Activated CD4-positive, alpha-beta memory T cell treated with anti-CD3 and anti-CD28 coated beads, Interleukin-2, amount 10 ng/mL, durations not matched to agents 7 days and 5 days (primary cell): ENCODE measurements at regions not wholly inside any gene's neighbourhood (a gene's known extent, or its start where the extent isn't known, plus 50 kb on each side); places are given as distances from the start of the nearest gene placed in this dataset.

Source experiments
- CTCF ChIA-PET: fragments of 350-600 bp; sonication (Branson Sonifier 250); formaldehyde crosslinking; loops from one replicate; lab custom pipeline; 2021; ENCODE audit warnings: antibody characterized with exemption, inconsistent platforms; lab: Charles Lee
- POLR2A ChIA-PET: fragments of 350-600 bp; sonication (Branson Sonifier 250); formaldehyde crosslinking; loops from one replicate; lab custom pipeline; 2021; ENCODE audit warnings: antibody characterized with exemption; lab: Charles Lee
- DNase-seq: peaks from one replicate; pipeline ENCODE4 v3.0.0-alpha.2; 2020
- H3K27ac Mint-ChIP-seq: one replicate; pipeline ENCODE4 v1.8.0; 2021; ENCODE audit warnings: mild to moderate bottlenecking, mixed read lengths
- H3K27me3 Mint-ChIP-seq: one replicate; pipeline ENCODE4 v1.8.0; 2021; ENCODE audit warnings: mixed read lengths
- H3K36me3 Mint-ChIP-seq: one replicate; pipeline ENCODE4 v1.8.0; 2021; ENCODE audit warnings: low read depth, mixed read lengths
- H3K4me1 Mint-ChIP-seq: one replicate; pipeline ENCODE4 v1.8.0; 2021; ENCODE audit warnings: mixed read lengths
- H3K4me3 Mint-ChIP-seq: one replicate; pipeline ENCODE4 v1.8.0; 2021; ENCODE audit warnings: mild to moderate bottlenecking, mixed read lengths
- H3K9me3 Mint-ChIP-seq: one replicate; pipeline ENCODE4 v1.8.0; 2021; ENCODE audit warnings: mixed read lengths

- Mint-ChIP-seq H3K4me3 (no peak overlapping the region), H3K27me3 (no peaks in the 10 kb centered on the region), H3K36me3 (no peaks in the 10 kb centered on the region), H3K4me1 (no peaks in the 10 kb centered on the region), H3K27ac (no peak overlapping the region), H3K9me3 (peaks cover 6% of the 10 kb centered on the region)
- CTCF ChIA-PET = no interaction called here
- DNase-seq = no peak
- POLR2A ChIA-PET = no interaction called here
Measured at GRCh38 chr11:70528046-70528793, 129.9 kb downstream of the CTTN start.

- H3K27ac Mint-ChIP-seq = no peak overlapping the region
- H3K4me3 Mint-ChIP-seq = no peak overlapping the region
- no peaks in the 10 kb centered on the region for H3K36me3 Mint-ChIP-seq
- no peaks in the 10 kb centered on the region for H3K27me3 Mint-ChIP-seq
- no peak for DNase-seq
- H3K9me3 Mint-ChIP-seq = peaks cover 12% of the 10 kb centered on the region
- ChIA-PET POLR2A (no interaction called here), CTCF (no interaction called here)
- no peaks in the 10 kb centered on the region for H3K4me1 Mint-ChIP-seq
Measured at GRCh38 chr11:70528794-70529580, 130.7 kb downstream of the CTTN start.

- H3K27me3 Mint-ChIP-seq = no peaks in the 10 kb centered on the region
- ChIA-PET CTCF (no interaction called here), POLR2A (no interaction called here)
- H3K4me3 Mint-ChIP-seq = no peak overlapping the region
- no peak overlapping the region for H3K27ac Mint-ChIP-seq
- DNase-seq = no peak
- no peaks in the 10 kb centered on the region for H3K36me3 Mint-ChIP-seq
- H3K4me1 Mint-ChIP-seq = no peaks in the 10 kb centered on the region
- H3K9me3 Mint-ChIP-seq = peaks cover 16% of the 10 kb centered on the region
Measured at GRCh38 chr11:70530010-70530409, 131.7 kb downstream of the CTTN start.

GRCh38 chr11:70530629-70531185, 132.4 kb downstream of the CTTN start:
- no peak overlapping the region for H3K4me3 Mint-ChIP-seq

GRCh38 chr11:70531281-70532065, 133.1 kb downstream of the CTTN start:
- Mint-ChIP-seq H3K4me1 (no peaks in the 10 kb centered on the region), H3K27ac (no peak overlapping the region), H3K36me3 (no peaks in the 10 kb centered on the region), H3K9me3 (peaks cover 21% of the 10 kb centered on the region), H3K27me3 (no peaks in the 10 kb centered on the region), H3K4me3 (no peak overlapping the region)
- ChIA-PET POLR2A (no interaction called here), CTCF (no interaction called here)
- no peak for DNase-seq

More at GRCh38 chr11:70530629-70531185, 132.4 kb downstream of the CTTN start:
- Mint-ChIP-seq H3K9me3 (peaks cover 21% of the 10 kb centered on the region), H3K27ac (no peak overlapping the region), H3K36me3 (no peaks in the 10 kb centered on the region), H3K27me3 (no peaks in the 10 kb centered on the region), H3K4me1 (no peaks in the 10 kb centered on the region)
- DNase-seq = no peak
- ChIA-PET POLR2A (no interaction called here), CTCF (no interaction called here)

- H3K4me3 Mint-ChIP-seq = no peak overlapping the region
- POLR2A ChIA-PET = no interaction called here
- H3K4me1 Mint-ChIP-seq = no peaks in the 10 kb centered on the region
- peaks cover 21% of the 10 kb centered on the region for H3K9me3 Mint-ChIP-seq
- no peak for DNase-seq
- CTCF ChIA-PET = no interaction called here
- H3K27me3 Mint-ChIP-seq = no peaks in the 10 kb centered on the region
- H3K36me3 Mint-ChIP-seq = no peaks in the 10 kb centered on the region
- H3K27ac Mint-ChIP-seq = no peak overlapping the region
Measured at GRCh38 chr11:70532066-70532440, 133.7 kb downstream of the CTTN start.

- no peak overlapping the region for H3K4me3 Mint-ChIP-seq
- H3K36me3 Mint-ChIP-seq = no peaks in the 10 kb centered on the region
- no peak for DNase-seq
- POLR2A ChIA-PET = no interaction called here
- H3K9me3 Mint-ChIP-seq = peaks cover 21% of the 10 kb centered on the region
- no peaks in the 10 kb centered on the region for H3K4me1 Mint-ChIP-seq
- no peaks in the 10 kb centered on the region for H3K27me3 Mint-ChIP-seq
- CTCF ChIA-PET = no interaction called here
- no peak overlapping the region for H3K27ac Mint-ChIP-seq
Measured at GRCh38 chr11:70532731-70533130, 134.4 kb downstream of the CTTN start.

GRCh38 chr11:70535191-70535971, 137.1 kb downstream of the CTTN start:
- H3K27ac Mint-ChIP-seq = no peak overlapping the region
- H3K4me3 Mint-ChIP-seq = no peak overlapping the region
- no peaks in the 10 kb centered on the region for H3K27me3 Mint-ChIP-seq
- no peaks in the 10 kb centered on the region for H3K36me3 Mint-ChIP-seq
- CTCF ChIA-PET = no interaction called here
- POLR2A ChIA-PET = no interaction called here
- no peaks in the 10 kb centered on the region for H3K4me1 Mint-ChIP-seq
- H3K9me3 Mint-ChIP-seq = peaks cover 15% of the 10 kb centered on the region
- no peak for DNase-seq

GRCh38 chr11:70536051-70536877, 137.9 kb downstream of the CTTN start:
- H3K4me3 Mint-ChIP-seq = no peak overlapping the region
- peaks cover 15% of the 10 kb centered on the region for H3K9me3 Mint-ChIP-seq
- ChIA-PET POLR2A (no interaction called here), CTCF (interaction anchor here (0.5 kb wide), 1 partner anchor 753 kb away, joined by 3 read pairs; no protein-coding TSS in a partner anchor)
- H3K27ac Mint-ChIP-seq = no peak overlapping the region
- DNase-seq = no peak
- no peaks in the 10 kb centered on the region for H3K27me3 Mint-ChIP-seq
- H3K4me1 Mint-ChIP-seq = no peaks in the 10 kb centered on the region
- no peaks in the 10 kb centered on the region for H3K36me3 Mint-ChIP-seq

GRCh38 chr11:70537576-70538571, 139.5 kb downstream of the CTTN start:
- Mint-ChIP-seq H3K36me3 (no peaks in the 10 kb centered on the region), H3K4me1 (no peaks in the 10 kb centered on the region), H3K27me3 (no peaks in the 10 kb centered on the region), H3K9me3 (peaks cover 15% of the 10 kb centered on the region), H3K27ac (no peak overlapping the region), H3K4me3 (no peak overlapping the region)
- POLR2A ChIA-PET = no interaction called here
- CTCF ChIA-PET = no interaction called here
- no peak for DNase-seq
